ENCODE measurements at regions not wholly inside any gene's neighbourhood (a gene's known extent, or its start where the extent isn't known, plus 50 kb on each side); places are given as distances from the start of the nearest gene placed in this dataset.

DNA sequence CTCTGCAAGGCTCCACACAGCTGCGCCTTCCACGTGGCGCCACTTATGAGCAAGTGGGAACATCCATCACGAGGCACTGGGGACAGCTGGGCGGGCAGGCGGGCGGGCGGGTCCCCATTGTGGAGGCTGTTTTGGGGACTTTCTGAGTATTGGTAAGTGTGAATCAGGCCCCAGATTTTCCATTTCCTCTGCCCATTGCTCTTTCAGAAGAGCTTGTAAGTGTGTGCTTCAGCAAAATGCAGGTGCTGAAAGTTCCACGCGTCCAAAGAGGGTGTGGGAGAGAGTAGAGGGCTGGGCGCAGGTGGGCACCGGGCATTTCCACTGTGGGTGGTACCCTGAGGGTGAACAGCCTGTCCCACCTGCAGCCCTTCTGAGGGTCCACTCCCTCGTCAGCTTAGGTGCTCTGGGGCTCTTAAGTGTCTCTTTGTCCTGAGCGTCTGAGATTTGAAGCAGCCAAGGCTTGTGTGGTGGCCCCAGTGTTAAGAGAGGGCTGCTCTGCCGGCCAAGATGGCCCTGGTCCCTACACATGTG lies 177.1 kb downstream of the RPLP1 start:
- Histone ChIP-seq H3K4me1 (ENCODE audit: control insufficient read depth, insufficient read depth, low read length) (no peaks in the 10 kb centered on the region), H3K14ac (replicated peaks; ENCODE audit: low read depth, low read length) (no peak overlapping the region), H3K18ac (ENCODE audit: low read depth, low read length) (no peak overlapping the region), H3K27ac (ENCODE audit: insufficient read depth, low read length) (no peak overlapping the region), H4K5ac (ENCODE audit: low read depth, low read length) (no peak overlapping the region), H2BK20ac (ENCODE audit: low read depth, low read length) (no peak overlapping the region), H3K4me2 (ENCODE audit: low read depth, low read length) (no peak overlapping the region), H3K9me1 (ENCODE audit: insufficient read depth, low read length) (0 out of 2 replicates have a peak, but pooled peaks cover 3% of the 10 kb centered on the region), H2BK120ac (ENCODE audit: low read depth, low read length) (no peak overlapping the region), H4K91ac (ENCODE audit: insufficient read depth, low read depth, low read length) (no peak overlapping the region), H3K23ac (ENCODE audit: low read depth, low read length) (no peak overlapping the region), H3K27me3 (ENCODE audit: control insufficient read depth, insufficient read depth, low read length) (peaks cover 51% of the 10 kb centered on the region), H2BK15ac (ENCODE audit: low read depth, low read length) (no peak overlapping the region), H3K4me3 (ENCODE audit: insufficient read depth, low read depth, low read length) (no peak overlapping the region), H2BK5ac (ENCODE audit: low read depth, low read length, poor library complexity, severe bottlenecking) (no peak overlapping the region), H4K8ac (ENCODE audit: low read depth in 2 of 2, low read length in 2 of 2) (no peak overlapping the region), H4K20me1 (ENCODE audit: insufficient read depth, low read length) (no peaks in the 10 kb centered on the region), H3K4ac (ENCODE audit: low read depth, low read length) (no peak overlapping the region), H3K9ac (ENCODE audit: low read depth, low read length) (no peak overlapping the region), H3K56ac (ENCODE audit: extremely low read depth, insufficient read depth, low read length) (no peak overlapping the region), H3K9me3 (ENCODE audit: control insufficient read depth, insufficient read depth, low read length) (0 out of 2 replicates have a peak, but pooled peaks cover 2% of the 10 kb centered on the region), H2AK5ac (ENCODE audit: low read depth, low read length) (no peak overlapping the region), H3K36me3 (ENCODE audit: control insufficient read depth, insufficient read depth, low read length) (no peaks in the 10 kb centered on the region), H3K79me1 (ENCODE audit: low read depth in 1 of 2, low read length in 2 of 2) (no peaks in the 10 kb centered on the region), H2AFZ (replicated peaks; ENCODE audit: low read length, poor library complexity) (no peak overlapping the region), H2AK9ac (replicated peaks; ENCODE audit: low read depth, low read length, poor library complexity) (no peak overlapping the region)
- DNase-seq (no peak), ATAC-seq (ENCODE audit: low read depth) (no peak)
- ChIA-PET POLR2A (ENCODE audit: unreplicated experiment) (no interaction called here), CTCF (no interaction called here)
- WGBS, 2 experiments (ENCODE audit: extremely low coverage in 2 of 2, insufficient read length in 1 of 2): 29% methylated on average over 1 of the region's 15 CpGs; no CpG with 5 or more reads in 1 of the 2 experiments
- in situ Hi-C loops (cut with MboI; ENCODE audit: low sequenced_read_pairs): no loop called here
- dilution Hi-C loops (cut with HindIII; ENCODE audit: low sequenced_read_pairs, unreplicated experiment): no loop called here
- BruUV-seq (replicated peaks): no TSS peak
- intact Hi-C loops (cut with micrococcal nuclease): no loop called here
- TF ChIP-seq MXI1 (IDR thresholded peaks at IDR 0.05; ENCODE audit: borderline replicate concordance, low read depth, low read length): no peak
- TF ChIP-seq NFE2L2 (IDR thresholded peaks at IDR 0.05; ENCODE audit: low read depth, low read length): no peak
- no peak for TF ChIP-seq BHLHE40 (IDR thresholded peaks at IDR 0.05; ENCODE audit: low read depth, low read length)
- TF ChIP-seq, protein P1, sequence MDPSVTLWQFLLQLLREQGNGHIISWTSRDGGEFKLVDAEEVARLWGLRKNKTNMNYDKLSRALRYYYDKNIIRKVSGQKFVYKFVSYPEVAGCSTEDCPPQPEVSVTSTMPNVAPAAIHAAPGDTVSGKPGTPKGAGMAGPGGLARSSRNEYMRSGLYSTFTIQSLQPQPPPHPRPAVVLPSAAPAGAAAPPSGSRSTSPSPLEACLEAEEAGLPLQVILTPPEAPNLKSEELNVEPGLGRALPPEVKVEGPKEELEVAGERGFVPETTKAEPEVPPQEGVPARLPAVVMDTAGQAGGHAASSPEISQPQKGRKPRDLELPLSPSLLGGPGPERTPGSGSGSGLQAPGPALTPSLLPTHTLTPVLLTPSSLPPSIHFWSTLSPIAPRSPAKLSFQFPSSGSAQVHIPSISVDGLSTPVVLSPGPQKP (IDR thresholded peaks at IDR 0.05; ENCODE audit: borderline replicate concordance, low read depth, low read length): no peak
- no peak for TF ChIP-seq FOS (IDR thresholded peaks at IDR 0.05; ENCODE audit: low read depth, low read length)
- TF ChIP-seq MAZ (IDR thresholded peaks at IDR 0.05; ENCODE audit: borderline replicate concordance, low read depth, low read length): no peak
- TF ChIP-seq RFX5 (IDR thresholded peaks at IDR 0.05; ENCODE audit: low read depth, low read length): no peak
- TF ChIP-seq RCOR1 (IDR thresholded peaks at IDR 0.05; ENCODE audit: insufficient replicate concordance, low read length): no peak
- no peak for TF ChIP-seq CHD1 (IDR thresholded peaks at IDR 0.05; ENCODE audit: low read depth, low read length)
- TF ChIP-seq, protein P2, sequence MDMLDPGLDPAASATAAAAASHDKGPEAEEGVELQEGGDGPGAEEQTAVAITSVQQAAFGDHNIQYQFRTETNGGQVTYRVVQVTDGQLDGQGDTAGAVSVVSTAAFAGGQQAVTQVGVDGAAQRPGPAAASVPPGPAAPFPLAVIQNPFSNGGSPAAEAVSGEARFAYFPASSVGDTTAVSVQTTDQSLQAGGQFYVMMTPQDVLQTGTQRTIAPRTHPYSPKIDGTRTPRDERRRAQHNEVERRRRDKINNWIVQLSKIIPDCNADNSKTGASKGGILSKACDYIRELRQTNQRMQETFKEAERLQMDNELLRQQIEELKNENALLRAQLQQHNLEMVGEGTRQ (IDR thresholded peaks at IDR 0.05; ENCODE audit: low read depth, low read length): no peak
- TF ChIP-seq, protein P3, sequence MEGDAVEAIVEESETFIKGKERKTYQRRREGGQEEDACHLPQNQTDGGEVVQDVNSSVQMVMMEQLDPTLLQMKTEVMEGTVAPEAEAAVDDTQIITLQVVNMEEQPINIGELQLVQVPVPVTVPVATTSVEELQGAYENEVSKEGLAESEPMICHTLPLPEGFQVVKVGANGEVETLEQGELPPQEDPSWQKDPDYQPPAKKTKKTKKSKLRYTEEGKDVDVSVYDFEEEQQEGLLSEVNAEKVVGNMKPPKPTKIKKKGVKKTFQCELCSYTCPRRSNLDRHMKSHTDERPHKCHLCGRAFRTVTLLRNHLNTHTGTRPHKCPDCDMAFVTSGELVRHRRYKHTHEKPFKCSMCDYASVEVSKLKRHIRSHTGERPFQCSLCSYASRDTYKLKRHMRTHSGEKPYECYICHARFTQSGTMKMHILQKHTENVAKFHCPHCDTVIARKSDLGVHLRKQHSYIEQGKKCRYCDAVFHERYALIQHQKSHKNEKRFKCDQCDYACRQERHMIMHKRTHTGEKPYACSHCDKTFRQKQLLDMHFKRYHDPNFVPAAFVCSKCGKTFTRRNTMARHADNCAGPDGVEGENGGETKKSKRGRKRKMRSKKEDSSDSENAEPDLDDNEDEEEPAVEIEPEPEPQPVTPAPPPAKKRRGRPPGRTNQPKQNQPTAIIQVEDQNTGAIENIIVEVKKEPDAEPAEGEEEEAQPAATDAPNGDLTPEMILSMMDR (conservative IDR thresholded peaks at IDR 0.05; ENCODE audit: low read depth, low read length): no peak
- no peak for TF ChIP-seq CEBPB (IDR thresholded peaks at IDR 0.05; ENCODE audit: low read depth, low read length)
- no peak for TF ChIP-seq RAD21 (IDR thresholded peaks at IDR 0.05; ENCODE audit: low read length)
- no peak for TF ChIP-seq MAFK (IDR thresholded peaks at IDR 0.05; ENCODE audit: low read depth, low read length)
- no peak for TF ChIP-seq SMC3 (IDR thresholded peaks at IDR 0.05; ENCODE audit: low read depth, low read length)
- no peak for TF ChIP-seq POLR2A (IDR thresholded peaks at IDR 0.05; ENCODE audit: low read depth, low read length)
